Body of pancreas (tissue), 4 donors: ENCODE measurements at regions not wholly inside any gene's neighbourhood (a gene's known extent, or its start where the extent isn't known, plus 50 kb on each side); places are given as distances from the start of the nearest gene placed in this dataset.

Source experiments
- POLR2A ChIP-seq, 3 donors: fragments of 450-650 bp; IDR thresholded peaks; one replicate each; pipeline ENCODE4 v1.6.1; 2016; ENCODE audit warnings: antibody characterized with exemption in 3 of 3, mild to moderate bottlenecking in 2 of 3
- TF ChIP-seq, protein P1 (sequence below), 7 experiments: fragments of 450-650 bp in 4 of 7; fragments of 200-600 bp in 3 of 7; sonication (generic) in 3 of 7; IDR thresholded peaks; one replicate each; pipeline ENCODE4 v1.5.1; 2016 to 2019; ENCODE audit warnings: antibody characterized with exemption in 7 of 7

DNA sequence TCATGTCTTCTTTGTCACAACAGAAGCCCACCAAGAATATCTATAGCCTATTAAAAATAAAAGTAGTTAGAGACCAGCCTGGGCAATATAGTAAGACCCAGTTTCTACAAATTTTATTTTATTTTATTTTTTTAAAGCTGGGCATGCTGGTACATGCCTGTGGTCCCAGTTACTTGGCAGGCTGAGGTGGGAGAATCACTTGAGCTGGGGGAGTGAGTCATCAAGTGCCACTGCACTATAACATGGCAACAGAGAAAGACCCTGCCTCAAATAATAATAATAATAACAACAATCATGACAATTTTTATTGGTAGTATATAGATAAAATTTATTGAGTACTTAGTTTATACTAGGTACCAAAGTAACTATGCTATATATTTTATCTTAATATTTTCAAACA is 93.0 kb upstream of the NPFFR2 start:
- TF ChIP-seq, protein P1, sequence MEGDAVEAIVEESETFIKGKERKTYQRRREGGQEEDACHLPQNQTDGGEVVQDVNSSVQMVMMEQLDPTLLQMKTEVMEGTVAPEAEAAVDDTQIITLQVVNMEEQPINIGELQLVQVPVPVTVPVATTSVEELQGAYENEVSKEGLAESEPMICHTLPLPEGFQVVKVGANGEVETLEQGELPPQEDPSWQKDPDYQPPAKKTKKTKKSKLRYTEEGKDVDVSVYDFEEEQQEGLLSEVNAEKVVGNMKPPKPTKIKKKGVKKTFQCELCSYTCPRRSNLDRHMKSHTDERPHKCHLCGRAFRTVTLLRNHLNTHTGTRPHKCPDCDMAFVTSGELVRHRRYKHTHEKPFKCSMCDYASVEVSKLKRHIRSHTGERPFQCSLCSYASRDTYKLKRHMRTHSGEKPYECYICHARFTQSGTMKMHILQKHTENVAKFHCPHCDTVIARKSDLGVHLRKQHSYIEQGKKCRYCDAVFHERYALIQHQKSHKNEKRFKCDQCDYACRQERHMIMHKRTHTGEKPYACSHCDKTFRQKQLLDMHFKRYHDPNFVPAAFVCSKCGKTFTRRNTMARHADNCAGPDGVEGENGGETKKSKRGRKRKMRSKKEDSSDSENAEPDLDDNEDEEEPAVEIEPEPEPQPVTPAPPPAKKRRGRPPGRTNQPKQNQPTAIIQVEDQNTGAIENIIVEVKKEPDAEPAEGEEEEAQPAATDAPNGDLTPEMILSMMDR (IDR thresholded peaks at IDR 0.05) = no peak
- TF ChIP-seq POLR2A (IDR thresholded peaks at IDR 0.05) = no peak
